Osteoblast (primary cell): ENCODE measurements at regions not wholly inside any gene's neighbourhood (a gene's known extent, or its start where the extent isn't known, plus 50 kb on each side); places are given as distances from the start of the nearest gene placed in this dataset.

Experiments
- DNase-seq: peaks from one replicate; pipeline ENCODE4 v3.0.0; 2011; ENCODE audit warnings: low spot score, mixed read lengths; ENCODE audit not compliant: insufficient read length; ENCODE audit errors: missing footprints
- H2AFZ ChIP-seq: 2 replicates; pipeline ENCODE4 v1.6.0; 2011; ENCODE audit warnings: mild to moderate bottlenecking, low read length
- H3K27ac ChIP-seq: 2 replicates; pipeline ENCODE4 v1.5.1; 2011; ENCODE audit warnings: mild to moderate bottlenecking, low read depth, low read length, moderate library complexity
- H3K27me3 ChIP-seq: 2 replicates; pipeline ENCODE4 v1.6.0; 2012; ENCODE audit warnings: mild to moderate bottlenecking, control low read depth, inconsistent platforms, low read length, moderate library complexity; ENCODE audit not compliant: insufficient read depth
- H3K36me3 ChIP-seq: 2 replicates; pipeline ENCODE4 v1.5.1; 2011; ENCODE audit warnings: mild to moderate bottlenecking, low read length, control low read depth, moderate library complexity; ENCODE audit not compliant: insufficient read depth
- H3K4me1 ChIP-seq: 2 replicates; pipeline ENCODE4 v1.5.1; 2011; ENCODE audit warnings: mild to moderate bottlenecking, low read length, control low read depth, moderate library complexity; ENCODE audit not compliant: insufficient read depth
- H3K4me2 ChIP-seq: 2 replicates; pipeline ENCODE4 v1.6.0; 2011; ENCODE audit warnings: mild to moderate bottlenecking, low read length; ENCODE audit not compliant: insufficient read depth
- H3K4me3 ChIP-seq: fragments of 200-600 bp; sonication (generic); 3 replicates; pipeline ENCODE4 v1.5.1; 2012; ENCODE audit warnings: mild to moderate bottlenecking, low read length, inconsistent platforms; ENCODE audit not compliant: insufficient read depth
- H3K79me2 ChIP-seq: 2 replicates; pipeline ENCODE4 v1.6.0; 2012; ENCODE audit warnings: mild to moderate bottlenecking, low read length, control low read depth, inconsistent platforms; ENCODE audit not compliant: insufficient read depth
- H3K9me3 ChIP-seq: 2 replicates; pipeline ENCODE4 v1.5.1; 2011; ENCODE audit warnings: low read depth, low read length, control low read depth
- H4K20me1 ChIP-seq: 2 replicates; pipeline ENCODE4 v1.6.0; 2012; ENCODE audit warnings: mild to moderate bottlenecking, low read length, control low read depth; ENCODE audit not compliant: insufficient read depth
- CTCF ChIP-seq: IDR thresholded peaks from 2 replicates; pipeline ENCODE4 v1.5.1; 2011; ENCODE audit warnings: mild to moderate bottlenecking, low read depth, low read length, moderate library complexity; ENCODE audit errors: extremely low read depth

- Histone ChIP-seq H3K27me3 (no peaks in the 10 kb centered on the region), H4K20me1 (no peaks in the 10 kb centered on the region), H2AFZ (no peak overlapping the region), H3K27ac (no peak overlapping the region), H3K79me2 (no peaks in the 10 kb centered on the region), H3K9me3 (no peaks in the 10 kb centered on the region), H3K4me2 (no peak overlapping the region), H3K4me1 (peaks cover 26% of the 10 kb centered on the region), H3K4me3 (no peak overlapping the region), H3K36me3 (no peaks in the 10 kb centered on the region)
- DNase-seq: no peak
- no peak for TF ChIP-seq CTCF
Observed at GRCh38 chr2:109701362-109701761, 87.2 kb downstream of the SOWAHC start.

DNA sequence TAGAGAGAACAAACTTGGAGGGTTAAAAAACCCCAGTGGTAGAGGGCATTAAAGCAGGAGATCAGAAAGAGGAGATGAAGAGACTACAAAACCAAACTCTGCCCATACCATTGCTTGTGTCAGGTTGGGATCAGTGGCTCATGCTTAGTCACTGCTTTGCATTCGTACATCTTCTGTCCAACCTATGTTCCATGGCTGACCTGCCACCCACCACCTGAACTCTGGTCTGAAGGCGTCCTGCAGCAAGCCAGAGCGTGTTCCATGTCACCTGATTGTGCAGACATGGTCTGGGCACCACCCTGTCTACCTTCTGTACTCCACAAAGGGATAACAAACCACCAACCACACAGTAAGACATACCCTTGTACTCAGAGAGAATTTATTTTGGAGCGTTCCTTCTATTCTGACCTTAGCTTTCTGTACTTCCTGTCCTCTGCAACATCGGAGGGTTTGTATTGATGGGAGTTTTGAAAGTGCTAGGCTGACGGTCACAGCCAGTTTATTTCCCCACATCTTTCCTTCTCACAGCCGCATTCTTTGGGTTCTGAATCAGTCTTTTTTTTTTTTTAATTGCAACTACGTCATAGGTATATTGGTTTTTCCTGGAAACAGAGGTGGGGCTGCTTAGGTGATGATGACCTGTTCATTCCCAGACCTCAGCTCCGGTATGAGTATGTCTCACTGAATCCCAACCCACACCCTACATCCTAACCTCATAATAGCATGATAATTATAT, 88.3 kb downstream of the SOWAHC start:
- DNase-seq: peak; percentile 82
- Histone ChIP-seq H3K79me2 (no peaks in the 10 kb centered on the region), H3K27me3 (no peaks in the 10 kb centered on the region), H2AFZ (peak overlapping the region; percentile 39), H3K36me3 (no peaks in the 10 kb centered on the region), H3K9me3 (no peaks in the 10 kb centered on the region), H3K4me3 (peak overlapping the region; percentile 16), H3K4me1 (peaks cover 26% of the 10 kb centered on the region), H4K20me1 (no peaks in the 10 kb centered on the region), H3K27ac (peak overlapping the region; percentile 67), H3K4me2 (peak overlapping the region; percentile 66)
- TF ChIP-seq CTCF: no peak

DNA sequence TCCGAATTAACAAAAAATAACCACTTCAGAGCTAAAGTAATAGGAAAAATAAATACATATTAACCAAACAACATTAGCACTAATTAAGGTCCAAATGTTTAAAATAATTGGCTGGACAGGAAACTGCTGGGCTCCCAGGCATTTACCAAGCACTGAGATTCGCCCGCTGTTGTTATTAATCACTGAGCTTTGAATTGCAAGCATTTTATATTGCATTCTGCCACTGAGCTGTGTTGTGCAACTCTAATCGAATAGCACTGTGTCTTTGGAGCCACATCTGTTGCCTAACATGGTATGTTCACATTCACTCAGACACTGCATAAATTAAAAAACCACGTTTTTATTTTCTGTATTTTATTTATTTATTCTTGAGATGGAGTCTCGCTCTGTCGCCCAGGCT, 88.9 kb downstream of the SOWAHC start:
- no peak for TF ChIP-seq CTCF
- H3K4me2 ChIP-seq: peak overlapping the region; percentile 66
- no peak for DNase-seq
- no peaks in the 10 kb centered on the region for H3K36me3 ChIP-seq
- no peak overlapping the region for H2AFZ ChIP-seq
- H3K27me3 ChIP-seq: no peaks in the 10 kb centered on the region
- peak overlapping the region; percentile 65 for H3K27ac ChIP-seq
- no peaks in the 10 kb centered on the region for H3K9me3 ChIP-seq
- H3K4me1 ChIP-seq: peaks cover 26% of the 10 kb centered on the region
- H4K20me1 ChIP-seq: no peaks in the 10 kb centered on the region
- H3K79me2 ChIP-seq: no peaks in the 10 kb centered on the region
- H3K4me3 ChIP-seq: no peak overlapping the region

GRCh38 chr2:109703798-109704197, 89.6 kb downstream of the SOWAHC start:
- H3K27me3 ChIP-seq: no peaks in the 10 kb centered on the region
- no peak overlapping the region for H3K4me3 ChIP-seq
- H3K4me2 ChIP-seq: no peak overlapping the region
- DNase-seq: no peak
- no peaks in the 10 kb centered on the region for H3K36me3 ChIP-seq
- peaks cover 26% of the 10 kb centered on the region for H3K4me1 ChIP-seq
- no peaks in the 10 kb centered on the region for H4K20me1 ChIP-seq
- H2AFZ ChIP-seq: no peak overlapping the region
- H3K79me2 ChIP-seq: no peaks in the 10 kb centered on the region
- no peak overlapping the region for H3K27ac ChIP-seq
- TF ChIP-seq CTCF: no peak
- H3K9me3 ChIP-seq: no peaks in the 10 kb centered on the region
